DND-41 (cell line): ENCODE measurements at regions not wholly inside any gene's neighbourhood (a gene's known extent, or its start where the extent isn't known, plus 50 kb on each side); places are given as distances from the start of the nearest gene placed in this dataset.

Experiments
- ATAC-seq: fragments of 200-7000 bp; cut with Tn5 transposase; 3 replicates; pipeline ENCODE4 v1.9.1; 2021; ENCODE audit warnings: low read depth; ENCODE audit not compliant: insufficient read depth
- DNase-seq: peaks from one replicate; pipeline ENCODE4 v3.0.0-alpha.2; 2020
- H2AFZ ChIP-seq: 2 replicates; pipeline ENCODE4 v1.6.0; 2012; ENCODE audit warnings: low read depth, low read length
- H3K27ac ChIP-seq: 2 replicates; pipeline ENCODE4 v1.5.1; 2012; ENCODE audit warnings: low read length, inconsistent platforms
- H3K27me3 ChIP-seq: fragments of 200-600 bp; sonication (generic); 2 replicates; pipeline ENCODE4 v1.6.0; 2012; ENCODE audit warnings: low read length, mild to moderate bottlenecking, inconsistent platforms; ENCODE audit not compliant: insufficient read depth, poor library complexity
- H3K36me3 ChIP-seq: 2 replicates; pipeline ENCODE4 v1.5.1; 2012; ENCODE audit warnings: low read length, inconsistent platforms; ENCODE audit not compliant: insufficient read depth
- H3K4me1 ChIP-seq: 2 replicates; pipeline ENCODE4 v1.5.1; 2012; ENCODE audit warnings: mild to moderate bottlenecking, low read length; ENCODE audit not compliant: insufficient read depth
- H3K4me2 ChIP-seq: 2 replicates; pipeline ENCODE4 v1.6.0; 2012; ENCODE audit warnings: mild to moderate bottlenecking, moderate library complexity, low read length, inconsistent platforms; ENCODE audit not compliant: insufficient read depth
- H3K4me3 ChIP-seq, 2 experiments: fragments of 200-600 bp in 1 of 2; shearing (Covaris generic) in 1 of 2; 2 replicates each; pipeline ENCODE4 v1.5.1; 2012 to 2016; ENCODE audit warnings: inconsistent platforms in 2 of 2, low read length in 2 of 2, mild to moderate bottlenecking in 2 of 2, low read depth in 1 of 2, moderate library complexity in 1 of 2
- H3K79me2 ChIP-seq: 2 replicates; pipeline ENCODE4 v1.6.0; 2012; ENCODE audit warnings: low read length, inconsistent platforms; ENCODE audit not compliant: insufficient read depth
- H3K9ac ChIP-seq: 2 replicates; pipeline ENCODE4 v1.6.0; 2012; ENCODE audit warnings: low read depth, mild to moderate bottlenecking, inconsistent platforms, low read length, moderate library complexity
- H3K9me3 ChIP-seq: 2 replicates; pipeline ENCODE4 v1.5.1; 2012; ENCODE audit warnings: low read length, moderate library complexity, mild to moderate bottlenecking, inconsistent platforms; ENCODE audit not compliant: insufficient read depth, severe bottlenecking
- H4K20me1 ChIP-seq: 2 replicates; pipeline ENCODE4 v1.6.0; 2012; ENCODE audit warnings: low read length; ENCODE audit not compliant: insufficient read depth
- CTCF ChIP-seq: IDR thresholded peaks from 2 replicates; pipeline ENCODE4 v1.5.1; 2012; ENCODE audit warnings: borderline replicate concordance, low read length, moderate library complexity, mild to moderate bottlenecking; ENCODE audit not compliant: poor library complexity, severe bottlenecking; ENCODE audit errors: extremely low read depth
- EZH2 ChIP-seq: IDR thresholded peaks from 3 replicates; pipeline ENCODE4 v1.6.1; 2012; ENCODE audit warnings: borderline replicate concordance, low read depth, mild to moderate bottlenecking, moderate library complexity, low read length, inconsistent platforms; ENCODE audit not compliant: severe bottlenecking

- no peak overlapping the region for H2AFZ ChIP-seq
- no peak overlapping the region for H3K9ac ChIP-seq
- no peaks in the 10 kb centered on the region for H4K20me1 ChIP-seq
- H3K27ac ChIP-seq, result no peak overlapping the region
- ATAC-seq, result peak; percentile 72; the same call in 2 of the 3 replicates
- no peaks in the 10 kb centered on the region for H3K9me3 ChIP-seq
- no peaks in the 10 kb centered on the region for H3K79me2 ChIP-seq
- no peaks in the 10 kb centered on the region for H3K36me3 ChIP-seq
- H3K4me1 ChIP-seq, result no peaks in the 10 kb centered on the region
- H3K27me3 ChIP-seq, result no peaks in the 10 kb centered on the region
- no peak overlapping the region for H3K4me2 ChIP-seq
- TF ChIP-seq EZH2, result no peak
- TF ChIP-seq CTCF, result no peak
- peak; percentile 37 for DNase-seq
- H3K4me3 ChIP-seq, result no peak overlapping the region
These were observed 151.4 kb downstream of the ID4 start for GRCh38 chr6:19988555-19988954.

- H3K4me3 ChIP-seq, result no peak overlapping the region
- no peak overlapping the region for H2AFZ ChIP-seq
- TF ChIP-seq EZH2 (no peak), CTCF (no peak)
- DNase-seq (no peak), ATAC-seq (no peak)
- no peaks in the 10 kb centered on the region for H3K36me3 ChIP-seq
- H3K9ac ChIP-seq, result no peak overlapping the region
- no peaks in the 10 kb centered on the region for H3K79me2 ChIP-seq
- H3K9me3 ChIP-seq, result no peaks in the 10 kb centered on the region
- peaks cover 5% of the 10 kb centered on the region for H3K27me3 ChIP-seq
- no peak overlapping the region for H3K27ac ChIP-seq
- H3K4me2 ChIP-seq, result no peak overlapping the region
- no peaks in the 10 kb centered on the region for H3K4me1 ChIP-seq
- no peaks in the 10 kb centered on the region for H4K20me1 ChIP-seq
These were observed 154.0 kb downstream of the ID4 start for GRCh38 chr6:19991176-19991575.

- H3K27me3 ChIP-seq, result peaks cover 5% of the 10 kb centered on the region
- H3K4me3 ChIP-seq, result no peak overlapping the region
- H3K4me1 ChIP-seq, result no peaks in the 10 kb centered on the region
- no peaks in the 10 kb centered on the region for H3K9me3 ChIP-seq
- no peak overlapping the region for H3K27ac ChIP-seq
- DNase-seq, result no peak
- no peak for TF ChIP-seq CTCF
- H3K79me2 ChIP-seq, result no peaks in the 10 kb centered on the region
- H2AFZ ChIP-seq, result no peak overlapping the region
- H3K36me3 ChIP-seq, result no peaks in the 10 kb centered on the region
- H3K9ac ChIP-seq, result no peak overlapping the region
- H4K20me1 ChIP-seq, result no peaks in the 10 kb centered on the region
- ATAC-seq, result no peak
- no peak overlapping the region for H3K4me2 ChIP-seq
These were observed 157.7 kb downstream of the ID4 start for GRCh38 chr6:19994909-19995308.

GRCh38 chr6:19995575-19996257 is 158.5 kb downstream of the ID4 start:
- Histone ChIP-seq H3K4me3 (no peak overlapping the region), H3K79me2 (no peaks in the 10 kb centered on the region), H3K9ac (no peak overlapping the region), H3K27ac (no peak overlapping the region), H3K4me1 (no peaks in the 10 kb centered on the region), H4K20me1 (no peaks in the 10 kb centered on the region), H3K36me3 (no peaks in the 10 kb centered on the region), H3K27me3 (peaks cover 5% of the 10 kb centered on the region), H3K4me2 (no peak overlapping the region), H2AFZ (no peak overlapping the region), H3K9me3 (no peaks in the 10 kb centered on the region)
- ATAC-seq (no peak), DNase-seq (no peak)
- TF ChIP-seq CTCF (no peak), EZH2 (no peak)
